HepG2 (cell line): ENCODE measurements at regions not wholly inside any gene's neighbourhood (a gene's known extent, or its start where the extent isn't known, plus 50 kb on each side); places are given as distances from the start of the nearest gene placed in this dataset.

Experiments
- ATAC-seq: fragments of 200-7000 bp; cut with Tn5 transposase; 3 replicates; pipeline ENCODE4 v1.9.1; 2020; ENCODE audit warnings: mild to moderate bottlenecking, moderate library complexity
- BruUV-seq: library from RNA; stranded (reverse); fragments of 400-500 nt; replicated peaks from 2 replicates; lab custom pipeline; 2021; lab: Mats Ljungman, UMichigan
- CTCF ChIA-PET: fragments of 300-600 bp; formaldehyde crosslinking; extraction: SDS; loops from one replicate; lab custom pipeline; 2021; ENCODE audit warnings: low total read pairs, inconsistent platforms, low intra/inter-chr PET ratio; lab: Yijun Ruan, JAX
- POLR2A ChIA-PET: fragments of 350-600 bp; sonication (Branson Sonifier 250); formaldehyde crosslinking; loops from one replicate; lab custom pipeline; 2020; ENCODE audit warnings: antibody characterized with exemption, inconsistent platforms; lab: Yijun Ruan, JAX
- DNase-seq: peaks from one replicate; pipeline ENCODE4 v3.0.0-alpha.2; 2015; ENCODE audit warnings: low spot score
- FAIRE-seq: peaks from 3 replicates; lab custom pipeline; 2011; peaks lifted over from hg19 to GRCh38; lab: Jason Lieb, UNC
- H2AFZ ChIP-seq: one replicate; pipeline ENCODE4 v1.6.1; 2011; ENCODE audit warnings: low read length, inconsistent platforms
- H3K27ac ChIP-seq: fragments of 300-600 bp; 3 replicates; pipeline ENCODE4 v1.8.0; 2011; ENCODE audit warnings: mixed run types, mild to moderate bottlenecking, mixed read lengths, low read length, inconsistent platforms; ENCODE audit not compliant: insufficient read depth; ENCODE audit errors: extremely low read length
- H3K27me3 ChIP-seq, 2 experiments: fragments of 200-600 bp in 1 of 2; 2 replicates in 1 of 2; 3 replicates in 1 of 2; pipeline versions ENCODE4 v1.6.0 to v1.8.0; 2011; ENCODE audit warnings: low read length in 2 of 2, mild to moderate bottlenecking in 2 of 2, moderate library complexity in 2 of 2, inconsistent platforms in 1 of 2; ENCODE audit not compliant: insufficient read depth in 2 of 2, control insufficient read depth in 1 of 2
- H3K36me3 ChIP-seq, 2 experiments: fragments of 200-600 bp in 1 of 2; replicated peaks in 1 of 2; 2 replicates in 1 of 2; 3 replicates in 1 of 2; pipeline versions ENCODE4 v1.5.1 to v1.8.0; 2011; ENCODE audit warnings: low read length in 2 of 2, inconsistent platforms in 1 of 2; ENCODE audit not compliant: insufficient read depth in 2 of 2, control insufficient read depth in 1 of 2
- H3K4me1 ChIP-seq: 2 replicates; pipeline ENCODE4 v1.5.1; 2012; ENCODE audit warnings: low read length, inconsistent platforms; ENCODE audit not compliant: insufficient read depth
- H3K4me2 ChIP-seq: 2 replicates; pipeline ENCODE4 v1.6.0; 2011; ENCODE audit warnings: low read depth, low read length, inconsistent platforms
- H3K4me3 ChIP-seq, 3 experiments: fragments of 200-600 bp in 1 of 3; sonication (generic), shearing (Covaris generic) in 1 of 3; replicated peaks in 1 of 3; 2 replicates each; pipeline ENCODE4 v1.5.1; 2011 to 2016; ENCODE audit warnings: low read length in 3 of 3, inconsistent platforms in 2 of 3, low read depth in 2 of 3, mild to moderate bottlenecking in 2 of 3, control low read depth in 1 of 3, mixed read lengths in 1 of 3; ENCODE audit not compliant: insufficient read depth in 1 of 3
- H3K79me2 ChIP-seq: one replicate; pipeline ENCODE4 v1.6.1; 2011; ENCODE audit warnings: low read length, inconsistent platforms; ENCODE audit not compliant: insufficient read depth
- H3K9ac ChIP-seq: 2 replicates; pipeline ENCODE4 v1.6.0; 2011; ENCODE audit warnings: mild to moderate bottlenecking, low read depth, low read length, inconsistent platforms; ENCODE audit not compliant: insufficient read depth
- H3K9me3 ChIP-seq: 2 replicates; pipeline ENCODE4 v1.5.1; 2012; ENCODE audit warnings: mild to moderate bottlenecking, low read length
- H4K20me1 ChIP-seq: 2 replicates; pipeline ENCODE4 v1.6.0; 2011; ENCODE audit warnings: inconsistent platforms, mild to moderate bottlenecking, low read length, moderate library complexity; ENCODE audit not compliant: insufficient read depth
- ATF4 ChIP-seq, 2 experiments: fragments of 450-650 bp in 1 of 2; sonication (generic) in 1 of 2; formaldehyde crosslinking; IDR thresholded peaks; 2 replicates each; pipeline versions ENCODE4 v1.5.0 to v1.8.0; 2020 to 2022; ENCODE audit warnings: mild to moderate bottlenecking in 1 of 2, missing genetic modification reagents in 1 of 2
- CBFB ChIP-seq: sonication (generic); formaldehyde crosslinking; IDR thresholded peaks from 2 replicates; pipeline ENCODE4 v1.4.0; 2020; ENCODE audit warnings: missing genetic modification reagents
- CC2D1A ChIP-seq: sonication (generic); formaldehyde crosslinking; IDR thresholded peaks from 2 replicates; pipeline ENCODE4 v1.8.1; 2023; ENCODE audit warnings: mild to moderate bottlenecking, missing genetic modification reagents
- ETV5 ChIP-seq: IDR thresholded peaks from 2 replicates; pipeline ENCODE4 v1.6.1; 2018; ENCODE audit warnings: missing biosample characterization, missing genetic modification reagents, inconsistent platforms, borderline replicate concordance
- FOXA1 ChIP-seq, 2 experiments: fragments of 450-650 bp in 1 of 2; sonication (generic) in 1 of 2; formaldehyde crosslinking in 1 of 2; IDR thresholded peaks; 2 replicates each; pipeline versions ENCODE4 v1.4.0 to v1.6.1; 2016 to 2020; ENCODE audit warnings: missing genetic modification reagents in 1 of 2
- GABPB1 ChIP-seq: IDR thresholded peaks from 2 replicates; pipeline ENCODE4 v1.6.1; 2016; ENCODE audit warnings: mild to moderate bottlenecking, missing genetic modification reagents, moderate library complexity, missing compliant biosample characterization
- GATAD2A ChIP-seq: IDR thresholded peaks from 2 replicates; pipeline ENCODE4 v1.6.1; 2016
- IRX3 ChIP-seq: sonication (generic); formaldehyde crosslinking; IDR thresholded peaks from 2 replicates; pipeline ENCODE4 v1.8.1; 2023; ENCODE audit warnings: mild to moderate bottlenecking, low read depth, missing genetic modification reagents, borderline replicate concordance
- KLF9 ChIP-seq: IDR thresholded peaks from 2 replicates; pipeline ENCODE4 v1.6.1; 2016; ENCODE audit warnings: low read depth
- MTF2 ChIP-seq: sonication (generic); formaldehyde crosslinking; IDR thresholded peaks from 2 replicates; pipeline ENCODE4 v1.5.0; 2020; ENCODE audit warnings: missing genetic modification reagents, borderline replicate concordance
- NFE2L2 ChIP-seq: fragments of 150-350 bp; IDR thresholded peaks from 2 replicates; pipeline ENCODE4 v1.6.1; 2014; ENCODE audit warnings: low read length
- PHF21A ChIP-seq: sonication (generic); formaldehyde crosslinking; IDR thresholded peaks from 2 replicates; pipeline ENCODE4 v1.5.0; 2020; ENCODE audit warnings: mild to moderate bottlenecking, missing genetic modification reagents
- POLR2AphosphoS5 ChIP-seq: IDR thresholded peaks from 2 replicates; pipeline ENCODE4 v1.6.1; 2012; ENCODE audit warnings: low read depth, low read length
- REL ChIP-seq: sonication (generic); formaldehyde crosslinking; conservative IDR thresholded peaks from 2 replicates; pipeline ENCODE4 v1.8.0; 2022; ENCODE audit warnings: mild to moderate bottlenecking, missing genetic modification reagents, moderate library complexity
- RXRB ChIP-seq: IDR thresholded peaks from 2 replicates; pipeline ENCODE4 v1.6.1; 2016; ENCODE audit warnings: borderline replicate concordance, missing genetic modification reagents, missing compliant biosample characterization
- SIN3B ChIP-seq: fragments of 150-350 bp; IDR thresholded peaks from 2 replicates; pipeline ENCODE4 v1.6.1; 2014; ENCODE audit warnings: low read length
- TBX3 ChIP-seq: fragments of 450-650 bp; IDR thresholded peaks from 2 replicates; pipeline ENCODE4 v1.6.1; 2017; ENCODE audit warnings: antibody characterized with exemption, mild to moderate bottlenecking, inconsistent platforms, borderline replicate concordance
- XRCC5 ChIP-seq: fragments of 200-400 bp; formaldehyde crosslinking; optimal IDR thresholded peaks from 2 replicates; pipeline ENCODE3; 2017; ENCODE audit warnings: mild to moderate bottlenecking, low read length
- ZGPAT ChIP-seq: IDR thresholded peaks from 2 replicates; pipeline ENCODE4 v1.6.1; 2016; ENCODE audit warnings: mild to moderate bottlenecking
- ZNF138 ChIP-seq: sonication (generic); formaldehyde crosslinking; IDR thresholded peaks from 2 replicates; pipeline ENCODE4 v1.5.0; 2020; ENCODE audit warnings: mild to moderate bottlenecking, low read depth, missing genetic modification reagents
- ZNF253 ChIP-seq: sonication (generic); formaldehyde crosslinking; IDR thresholded peaks from 2 replicates; pipeline ENCODE4 v1.8.0; 2022; ENCODE audit warnings: mild to moderate bottlenecking, missing genetic modification reagents, borderline replicate concordance
- ZNF446 ChIP-seq: sonication (generic); formaldehyde crosslinking; IDR thresholded peaks from 2 replicates; pipeline ENCODE4 v1.5.0; 2020; ENCODE audit warnings: mild to moderate bottlenecking, missing genetic modification reagents
- ZNF580 ChIP-seq: IDR thresholded peaks from 2 replicates; pipeline ENCODE4 v1.6.1; 2016; ENCODE audit warnings: low read depth, borderline replicate concordance
- ZSCAN21 ChIP-seq: sonication (generic); formaldehyde crosslinking; IDR thresholded peaks from 2 replicates; pipeline ENCODE4 v1.8.0; 2022; ENCODE audit warnings: mild to moderate bottlenecking, missing genetic modification reagents, moderate library complexity, borderline replicate concordance
- WGBS: methylation state at CpG from one replicate; pipeline ENCODE4 v1.1.6; 2017; ENCODE audit warnings: low lambda C conversion rate; 5-methylcytosine and 5-hydroxymethylcytosine counted together
- in situ Hi-C: cut with HindIII; loops from 2 replicates; pipeline ENCODE4 v1.10.0; 2017; ENCODE audit warnings: low pct_unique_long_range_greater_than_20kb; ENCODE audit not compliant: extremely low pct_ligation_motif_present
- intact Hi-C: fragments of 100-400 bp; cut with micrococcal nuclease; formaldehyde crosslinking; loops from one replicate; pipeline ENCODE4 v1.10.0; 2022; ENCODE audit not compliant: unreplicated experiment

GRCh38 chr7:35993676-35994606 is 159.1 kb upstream of the EEPD1 start:
- no TSS peak for BruUV-seq
- Histone ChIP-seq H3K27me3 (no peaks in the 10 kb centered on the region), H4K20me1 (no peaks in the 10 kb centered on the region), H3K4me1 (peaks cover 26% of the 10 kb centered on the region), H3K79me2 (no peaks in the 10 kb centered on the region), H3K9me3 (no peaks in the 10 kb centered on the region), H3K4me2 (no peak overlapping the region), H2AFZ (no peak overlapping the region), H3K9ac (no peak overlapping the region), H3K36me3 (no peaks in the 10 kb centered on the region), H3K27ac (no peak overlapping the region), H3K4me3 (no peak overlapping the region)
- ChIA-PET CTCF (no interaction called here), POLR2A (no interaction called here)
- FAIRE-seq (no peak), DNase-seq (peak; percentile 30), ATAC-seq (no peak; the same call in 2 of the 3 replicates)
- intact Hi-C loops (no loop called here), in situ Hi-C loops (no loop called here)
- WGBS, result 44% methylated on average over 8 of the region's 8 CpGs
- no peak for TF ChIP-seq PHF21A (CRISPR knock-in tag)
- TF ChIP-seq SIN3B, result no peak
- peak; percentile 89 for TF ChIP-seq RXRB
- TF ChIP-seq ATF4 (CRISPR knock-in tag; IDR thresholded peaks at IDR 0.05), result 0 out of 4 replicates have a peak, but pooled peaks of 1 of the 2 experiments have one; percentile 15
- no peak for TF ChIP-seq NFE2L2
- TF ChIP-seq CBFB (CRISPR knock-in tag), result no peak
- TF ChIP-seq XRCC5, result no peak
- peak; percentile 64; the same call in 1 of the 2 replicates for TF ChIP-seq ETV5 (CRISPR knock-in tag)
- no peak for TF ChIP-seq ZNF253 (CRISPR knock-in tag)
- TF ChIP-seq GATAD2A (CRISPR knock-in tag), result 0 out of 2 replicates have a peak, but pooled peaks have one; percentile 35
- TF ChIP-seq ZNF138 (CRISPR knock-in tag), result no peak
- no peak for TF ChIP-seq ZSCAN21
- no peak for TF ChIP-seq TBX3
- TF ChIP-seq POLR2AphosphoS5, result no peak
- 0 out of 2 replicates have a peak, but pooled peaks have one; percentile 26 for TF ChIP-seq ZGPAT
- peak; percentile 61; the same call in 1 of the 2 replicates for TF ChIP-seq FOXA1 (IDR thresholded peaks at IDR 0.05)
- peak; percentile 35; the same call in 1 of the 2 replicates for TF ChIP-seq FOXA1 (CRISPR knock-in tag; IDR thresholded peaks at IDR 0.05)
- no peak for TF ChIP-seq REL (CRISPR knock-in tag)
- TF ChIP-seq MTF2 (CRISPR knock-in tag), result no peak
- no peak for TF ChIP-seq CC2D1A (CRISPR knock-in tag)
- TF ChIP-seq GABPB1 (CRISPR knock-in tag), result peak; percentile 20; the same call in 1 of the 2 replicates
- TF ChIP-seq ZNF446 (CRISPR knock-in tag), result no peak
- TF ChIP-seq IRX3 (CRISPR knock-in tag), result no peak
- TF ChIP-seq ZNF580, result no peak
- TF ChIP-seq KLF9, result no peak
